Activated CD4-positive, CD25-positive, alpha-beta regulatory T cell treated with anti-CD3 and anti-CD28 coated beads, Interleukin-2, amount 50 U/mL, for 16 hours (primary cell): ENCODE measurements at regions not wholly inside any gene's neighbourhood (a gene's known extent, or its start where the extent isn't known, plus 50 kb on each side); places are given as distances from the start of the nearest gene placed in this dataset.

ENCODE experiments used
- DNase-seq: peaks from one replicate; pipeline ENCODE4 v3.0.0-alpha.2; 2020; ENCODE audit warnings: low read depth, low spot score

GRCh38 chr10:83037653-83038052 lies 1101.7 kb upstream of the GHITM start:
- no peak for DNase-seq

GRCh38 chr10:83038631-83039030 lies 1100.7 kb upstream of the GHITM start:
- no peak for DNase-seq

- no peak for DNase-seq
These were observed 1093.6 kb upstream of the GHITM start for GRCh38 chr10:83045731-83046130.

- no peak for DNase-seq
These were observed 1088.5 kb upstream of the GHITM start for GRCh38 chr10:83050815-83051214.

GRCh38 chr10:83062871-83063270 lies 1076.4 kb upstream of the GHITM start:
- no peak for DNase-seq

GRCh38 chr10:83073472-83073871 lies 1065.8 kb upstream of the GHITM start:
- no peak for DNase-seq

- DNase-seq = no peak
These were observed 1064.1 kb upstream of the GHITM start for GRCh38 chr10:83075016-83075814.

GRCh38 chr10:83075815-83076355 lies 1063.4 kb upstream of the GHITM start:
- DNase-seq = no peak

- DNase-seq = no peak
These were observed 1062.9 kb upstream of the GHITM start for GRCh38 chr10:83076443-83076842.

GRCh38 chr10:83078160-83078559 lies 1061.1 kb upstream of the GHITM start:
- no peak for DNase-seq

GRCh38 chr10:83078645-83079044 lies 1060.7 kb upstream of the GHITM start:
- DNase-seq = no peak

GRCh38 chr10:83083831-83084230 lies 1055.5 kb upstream of the GHITM start:
- DNase-seq = no peak

- DNase-seq = no peak
These were observed 1050.0 kb upstream of the GHITM start for GRCh38 chr10:83089335-83089734.

GRCh38 chr10:83104616-83105015 lies 1034.7 kb upstream of the GHITM start:
- no peak for DNase-seq

GRCh38 chr10:83108565-83109333 lies 1030.6 kb upstream of the GHITM start:
- DNase-seq = no peak

GRCh38 chr10:83119346-83119745 lies 1020.0 kb upstream of the GHITM start:
- DNase-seq = no peak

GRCh38 chr10:83122336-83122735 lies 1017.0 kb upstream of the GHITM start:
- no peak for DNase-seq

GRCh38 chr10:83127942-83128575 lies 1011.2 kb upstream of the GHITM start:
- DNase-seq = no peak

GRCh38 chr10:83140811-83141210 lies 998.5 kb upstream of the GHITM start:
- no peak for DNase-seq

- DNase-seq = no peak
These were observed 997.2 kb upstream of the GHITM start for GRCh38 chr10:83142074-83142563.

GRCh38 chr10:83144461-83144860 lies 994.8 kb upstream of the GHITM start:
- DNase-seq = no peak

GRCh38 chr10:83153714-83154113 lies 985.6 kb upstream of the GHITM start:
- DNase-seq = no peak
